NCI-H510A treated with DMSO at 0.1 percent for 48 hours (cell line): ENCODE measurements at regions not wholly inside any gene's neighbourhood (a gene's known extent, or its start where the extent isn't known, plus 50 kb on each side); places are given as distances from the start of the nearest gene placed in this dataset.
"Not testable (repeated sequence)": the region's sequence is repeated elsewhere in the genome, so short reads cannot be mapped to it uniquely, and the experiment has no call there.

Experiments
- DNase-seq: peaks from one replicate; lab custom pipeline; 2025; lab: John Stamatoyannopoulos, UW

GRCh38 chr1:87398641-87399040 lies 70.0 kb downstream of the LMO4 start:
- peak; percentile 51 for DNase-seq

GRCh38 chr1:87399264-87399663 lies 70.6 kb downstream of the LMO4 start:
- DNase-seq = peak; percentile 94

- peak; percentile 92 for DNase-seq
These were observed 71.0 kb downstream of the LMO4 start for GRCh38 chr1:87399701-87400100.

GRCh38 chr1:87400813-87401212 lies 72.1 kb downstream of the LMO4 start:
- no peak for DNase-seq

GRCh38 chr1:87402241-87403002 lies 73.7 kb downstream of the LMO4 start:
- no peak for DNase-seq

- DNase-seq = no peak
These were observed 74.6 kb downstream of the LMO4 start for GRCh38 chr1:87403061-87403820.

GRCh38 chr1:87404296-87404695 lies 75.6 kb downstream of the LMO4 start:
- DNase-seq = no peak

- DNase-seq = no peak
These were observed 80.1 kb downstream of the LMO4 start for GRCh38 chr1:87408665-87409248.

GRCh38 chr1:87410776-87411480 lies 82.2 kb downstream of the LMO4 start:
- peak; percentile 88 for DNase-seq

GRCh38 chr1:87413846-87414245 lies 85.2 kb downstream of the LMO4 start:
- DNase-seq = not testable (repeated sequence)

- DNase-seq = no peak
These were observed 89.4 kb downstream of the LMO4 start for GRCh38 chr1:87418048-87418447.

GRCh38 chr1:87421809-87422208 lies 93.1 kb downstream of the LMO4 start:
- DNase-seq = no peak

GRCh38 chr1:87424541-87424940 lies 95.9 kb downstream of the LMO4 start:
- DNase-seq = no peak

GRCh38 chr1:87426463-87427249 lies 98.0 kb downstream of the LMO4 start:
- no peak for DNase-seq

GRCh38 chr1:87428367-87428766 lies 99.7 kb downstream of the LMO4 start:
- DNase-seq = no peak

GRCh38 chr1:87428883-87429282 lies 100.2 kb downstream of the LMO4 start:
- no peak for DNase-seq

GRCh38 chr1:87432685-87433084 lies 104.0 kb downstream of the LMO4 start:
- DNase-seq = no peak

- DNase-seq = not testable (repeated sequence)
These were observed 104.4 kb downstream of the LMO4 start for GRCh38 chr1:87433101-87433500.

- DNase-seq = no peak
These were observed 106.8 kb downstream of the LMO4 start for GRCh38 chr1:87435484-87435883.

GRCh38 chr1:87436115-87436514 lies 107.4 kb downstream of the LMO4 start:
- not testable (repeated sequence) for DNase-seq

- DNase-seq = no peak
These were observed 107.9 kb downstream of the LMO4 start for GRCh38 chr1:87436534-87436933.
